HCT116 (cell line): ENCODE measurements at regions not wholly inside any gene's neighbourhood (a gene's known extent, or its start where the extent isn't known, plus 50 kb on each side); places are given as distances from the start of the nearest gene placed in this dataset.
A peak's percentile ranks its signal among the peaks of the same experiment; 100 is the strongest.

Source experiments
- ATAC-seq: fragments of 200-7000 bp; cut with Tn5 transposase; 2 replicates; pipeline ENCODE4 v1.9.1; 2020; ENCODE audit warnings: mild to moderate bottlenecking, moderate library complexity
- BruUV-seq: library from RNA; stranded (reverse); fragments of 400-500 nt; replicated peaks from 2 replicates; lab custom pipeline; 2021; lab: Mats Ljungman, UMichigan
- CTCF ChIA-PET: fragments of 300-600 bp; sonication (Branson Sonifier 250); formaldehyde crosslinking; loops from one replicate; lab custom pipeline; 2021; ENCODE audit warnings: antibody characterized with exemption; lab: Charles Lee
- POLR2A ChIA-PET: fragments of 300-600, 350-600 bp; sonication (Branson Sonifier 250); formaldehyde crosslinking; loops from one replicate; lab custom pipeline; 2021; ENCODE audit warnings: antibody characterized with exemption; lab: Charles Lee
- RAD21 ChIA-PET, 2 experiments: fragments of 300-600 bp; sonication (Branson Sonifier 250); formaldehyde crosslinking; loops; one replicate each; lab custom pipeline; 2023; ENCODE audit warnings: low total read pairs in 2 of 2; ENCODE audit not compliant: uncharacterized antibody in 2 of 2, unreplicated experiment in 2 of 2, low non-redundant PET in 1 of 2; lab: Charles Lee
- DNase-seq: peaks from one replicate; pipeline ENCODE4 v3.0.0-alpha.2; 2010; ENCODE audit warnings: low read depth, low spot score
- H2AFZ ChIP-seq: fragments of 200-600 bp; shearing (Covaris generic), sonication (generic); 2 replicates; pipeline ENCODE4 v1.6.1; 2017; ENCODE audit warnings: low read depth, mixed run types, mixed read lengths, antibody characterized with exemption, low read length; ENCODE audit not compliant: poor library complexity, severe bottlenecking
- H3K27ac ChIP-seq: 2 replicates; pipeline ENCODE4 v1.5.1; 2012; ENCODE audit warnings: low read depth, low read length
- H3K27me3 ChIP-seq: fragments of 200-600 bp; sonication (generic); 2 replicates; pipeline ENCODE4 v1.6.1; 2016; ENCODE audit warnings: mixed run types, low read length, mixed read lengths; ENCODE audit not compliant: insufficient read depth
- H3K36me3 ChIP-seq, 2 experiments: fragments of 200-500 bp in 1 of 2; fragments of 200-600 bp in 1 of 2; sonication (Bioruptor generic) in 1 of 2; sonication (generic) in 1 of 2; 2 replicates each; pipeline versions ENCODE4 v1.5.1 to v1.6.1; 2014 to 2016; ENCODE audit warnings: low read length in 2 of 2, inconsistent platforms in 1 of 2, mixed read lengths in 1 of 2, mixed run types in 1 of 2; ENCODE audit not compliant: insufficient read depth in 2 of 2, control insufficient read depth in 1 of 2
- H3K4me1 ChIP-seq, 2 experiments: fragments of 200-600 bp in 1 of 2; sonication (generic) in 1 of 2; 2 replicates each; pipeline versions ENCODE4 v1.5.1 to v1.6.1; 2012 to 2017; ENCODE audit warnings: low read length in 2 of 2, inconsistent platforms in 1 of 2, mild to moderate bottlenecking in 1 of 2, mixed read lengths in 1 of 2, mixed run types in 1 of 2, moderate library complexity in 1 of 2; ENCODE audit not compliant: insufficient read depth in 2 of 2, control insufficient read depth in 1 of 2
- H3K4me2 ChIP-seq: fragments of 200-600 bp; sonication (generic); 2 replicates; pipeline ENCODE4 v1.6.1; 2017; ENCODE audit warnings: mixed run types, low read length, mixed read lengths
- H3K4me3 ChIP-seq, 2 experiments: fragments of 200-600 bp in 1 of 2; sonication (generic) in 1 of 2; replicated peaks in 1 of 2; 2 replicates each; pipeline ENCODE4 v1.5.1; 2011 to 2016; ENCODE audit warnings: low read length in 2 of 2, control low read depth in 1 of 2, low read depth in 1 of 2, mild to moderate bottlenecking in 1 of 2, mixed read lengths in 1 of 2, mixed run types in 1 of 2
- H3K79me2 ChIP-seq: fragments of 200-600 bp; sonication (generic); 2 replicates; pipeline ENCODE4 v1.6.1; 2017; ENCODE audit warnings: mild to moderate bottlenecking, mixed run types, low read length, moderate library complexity, mixed read lengths; ENCODE audit not compliant: insufficient read depth
- H3K9ac ChIP-seq: fragments of 200-600 bp; sonication (generic); 2 replicates; pipeline ENCODE4 v1.6.1; 2016; ENCODE audit warnings: low read length, mixed read lengths
- H3K9me2 ChIP-seq: fragments of 200-600 bp; sonication (generic), shearing (Covaris generic); 2 replicates; pipeline ENCODE4 v1.6.1; 2017; ENCODE audit warnings: mixed run types, mild to moderate bottlenecking, moderate library complexity; ENCODE audit not compliant: insufficient read depth
- H3K9me3 ChIP-seq, 2 experiments: fragments of 200-500 bp in 1 of 2; fragments of 200-600 bp in 1 of 2; sonication (Bioruptor generic) in 1 of 2; sonication (generic) in 1 of 2; 2 replicates each; pipeline ENCODE4 v1.6.1; 2014 to 2017; ENCODE audit warnings: low read length in 2 of 2, mixed read lengths in 2 of 2, inconsistent platforms in 1 of 2, low read depth in 1 of 2, mild to moderate bottlenecking in 1 of 2, mixed run types in 1 of 2, moderate library complexity in 1 of 2; ENCODE audit not compliant: control insufficient read depth in 1 of 2, insufficient read depth in 1 of 2
- H4K20me1 ChIP-seq: fragments of 200-600 bp; sonication (generic), shearing (Covaris generic); 2 replicates; pipeline ENCODE4 v1.6.1; 2017; ENCODE audit warnings: mixed run types, mild to moderate bottlenecking, moderate library complexity; ENCODE audit not compliant: insufficient read depth
- CBX3 ChIP-seq: IDR thresholded peaks from 2 replicates; pipeline ENCODE4 v1.6.1; 2012; ENCODE audit warnings: low read depth
- EZH2 ChIP-seq: fragments of 200-600 bp; sonication (generic); IDR thresholded peaks from 2 replicates; pipeline ENCODE4 v1.6.1; 2017; ENCODE audit warnings: antibody characterized with exemption, mixed run types
- JUND ChIP-seq: IDR thresholded peaks from 2 replicates; pipeline ENCODE4 v1.6.1; 2012
- RAD21 ChIP-seq: IDR thresholded peaks from 2 replicates; pipeline ENCODE4 v1.6.1; 2012; ENCODE audit warnings: low read depth, mild to moderate bottlenecking
- SRF ChIP-seq: IDR thresholded peaks from 2 replicates; pipeline ENCODE4 v1.6.1; 2012; ENCODE audit warnings: low read depth
- TCF7L2 ChIP-seq: IDR thresholded peaks from 2 replicates; pipeline ENCODE4 v1.7.0; 2011; ENCODE audit warnings: borderline replicate concordance, inconsistent platforms; ENCODE audit not compliant: insufficient read depth, insufficient read length; ENCODE audit errors: extremely low read depth
- intact Hi-C: fragments of 100-400 bp; cut with micrococcal nuclease; formaldehyde crosslinking; loops from 2 replicates; pipeline ENCODE4 v1.10.0; 2022
- TF ChIP-seq, protein P1 (sequence below): IDR thresholded peaks from 2 replicates; pipeline ENCODE4 v1.6.1; 2012; ENCODE audit warnings: low read depth
- TF ChIP-seq, protein P2 (sequence below), 3 experiments: fragments of 200-600 bp in 1 of 3; sonication (generic) in 1 of 3; IDR thresholded peaks in 2 of 3; conservative IDR thresholded peaks in 1 of 3; 2 replicates each; pipeline ENCODE4 v1.5.1; 2012 to 2017; ENCODE audit warnings: low read depth in 2 of 3, low read length in 2 of 3, antibody characterized with exemption in 1 of 3, borderline replicate concordance in 1 of 3, control low read depth in 1 of 3, mild to moderate bottlenecking in 1 of 3, mixed read lengths in 1 of 3, mixed run types in 1 of 3, moderate library complexity in 1 of 3; ENCODE audit not compliant: insufficient read depth in 1 of 3

- intact Hi-C loops: loop anchor here (5.0 kb wide), 1 partner anchor 520 kb away; no protein-coding TSS in a partner anchor
- Histone ChIP-seq H3K4me1 (no peaks in the 10 kb centered on the region), H3K79me2 (no peaks in the 10 kb centered on the region), H3K4me2 (no peak overlapping the region), H3K27me3 (no peaks in the 10 kb centered on the region), H2AFZ (no peak overlapping the region), H3K36me3 (no peaks in the 10 kb centered on the region), H3K4me3 (no peak overlapping the region), H4K20me1 (no peaks in the 10 kb centered on the region), H3K9me2 (no peaks in the 10 kb centered on the region), H3K27ac (no peak overlapping the region), H3K9ac (no peak overlapping the region), H3K9me3 (no peaks in the 10 kb centered on the region)
- RAD21 ChIA-PET: no interaction called here
- CTCF ChIA-PET: interaction anchor here (1.0 to 5.4 kb wide), 2 partner anchors 111 to 208 kb away, joined by 3 to 133 read pairs; no protein-coding TSS in a partner anchor
- no TSS peak for BruUV-seq
- POLR2A ChIA-PET: no interaction called here
- TF ChIP-seq, protein P1, sequence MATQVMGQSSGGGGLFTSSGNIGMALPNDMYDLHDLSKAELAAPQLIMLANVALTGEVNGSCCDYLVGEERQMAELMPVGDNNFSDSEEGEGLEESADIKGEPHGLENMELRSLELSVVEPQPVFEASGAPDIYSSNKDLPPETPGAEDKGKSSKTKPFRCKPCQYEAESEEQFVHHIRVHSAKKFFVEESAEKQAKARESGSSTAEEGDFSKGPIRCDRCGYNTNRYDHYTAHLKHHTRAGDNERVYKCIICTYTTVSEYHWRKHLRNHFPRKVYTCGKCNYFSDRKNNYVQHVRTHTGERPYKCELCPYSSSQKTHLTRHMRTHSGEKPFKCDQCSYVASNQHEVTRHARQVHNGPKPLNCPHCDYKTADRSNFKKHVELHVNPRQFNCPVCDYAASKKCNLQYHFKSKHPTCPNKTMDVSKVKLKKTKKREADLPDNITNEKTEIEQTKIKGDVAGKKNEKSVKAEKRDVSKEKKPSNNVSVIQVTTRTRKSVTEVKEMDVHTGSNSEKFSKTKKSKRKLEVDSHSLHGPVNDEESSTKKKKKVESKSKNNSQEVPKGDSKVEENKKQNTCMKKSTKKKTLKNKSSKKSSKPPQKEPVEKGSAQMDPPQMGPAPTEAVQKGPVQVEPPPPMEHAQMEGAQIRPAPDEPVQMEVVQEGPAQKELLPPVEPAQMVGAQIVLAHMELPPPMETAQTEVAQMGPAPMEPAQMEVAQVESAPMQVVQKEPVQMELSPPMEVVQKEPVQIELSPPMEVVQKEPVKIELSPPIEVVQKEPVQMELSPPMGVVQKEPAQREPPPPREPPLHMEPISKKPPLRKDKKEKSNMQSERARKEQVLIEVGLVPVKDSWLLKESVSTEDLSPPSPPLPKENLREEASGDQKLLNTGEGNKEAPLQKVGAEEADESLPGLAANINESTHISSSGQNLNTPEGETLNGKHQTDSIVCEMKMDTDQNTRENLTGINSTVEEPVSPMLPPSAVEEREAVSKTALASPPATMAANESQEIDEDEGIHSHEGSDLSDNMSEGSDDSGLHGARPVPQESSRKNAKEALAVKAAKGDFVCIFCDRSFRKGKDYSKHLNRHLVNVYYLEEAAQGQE: no peak
- TF ChIP-seq TCF7L2: no peak
- TF ChIP-seq EZH2: no peak
- no peak for TF ChIP-seq SRF
- no peak for TF ChIP-seq JUND
- ATAC-seq (no peak), DNase-seq (no peak)
Observed at GRCh38 chr15:57862761-57863160, 156.2 kb downstream of the POLR2M start.

DNA sequence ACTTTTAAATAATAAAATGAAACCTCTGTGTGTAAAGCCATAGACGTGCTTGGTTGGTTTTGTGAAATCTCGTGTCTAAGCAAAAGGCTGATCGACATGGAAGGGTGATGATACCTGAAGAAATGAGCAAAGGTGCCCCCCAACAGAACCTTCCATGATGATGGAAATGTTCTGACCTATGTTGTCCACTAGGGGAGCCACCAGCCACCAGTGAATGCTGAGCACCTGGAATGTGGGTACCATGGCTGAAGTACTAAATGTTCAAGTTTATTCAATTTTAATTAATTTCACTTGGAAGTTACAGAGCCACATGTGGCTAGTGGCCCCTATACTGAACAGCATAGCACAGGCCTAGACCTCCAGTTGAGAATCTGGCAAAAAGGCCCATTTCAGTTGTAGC lies 158.8 kb downstream of the POLR2M start:
- no peaks in the 10 kb centered on the region for H4K20me1 ChIP-seq
- H3K4me3 ChIP-seq: no peak overlapping the region
- no peaks in the 10 kb centered on the region for H3K36me3 ChIP-seq
- POLR2A ChIA-PET: no interaction called here
- H3K27me3 ChIP-seq: no peaks in the 10 kb centered on the region
- no peaks in the 10 kb centered on the region for H3K9me2 ChIP-seq
- peak overlapping the region; percentile 89 for H2AFZ ChIP-seq
- CTCF ChIA-PET: interaction anchor here (1.0 to 8.0 kb wide), 6 partner anchors 15 to 212 kb away, joined by 4 to 66 read pairs (median 6); no protein-coding TSS in a partner anchor
- intact Hi-C loops: no loop called here
- H3K79me2 ChIP-seq: no peaks in the 10 kb centered on the region
- H3K4me2 ChIP-seq: no peak overlapping the region
- RAD21 ChIA-PET: no interaction called here
- no peak overlapping the region for H3K9ac ChIP-seq
- H3K27ac ChIP-seq: no peak overlapping the region
- H3K4me1 ChIP-seq: no peaks in the 10 kb centered on the region
- peak; percentile 24 for TF ChIP-seq RAD21
- no peak for TF ChIP-seq EZH2
- no peak for TF ChIP-seq CBX3
- TF ChIP-seq, protein P2, sequence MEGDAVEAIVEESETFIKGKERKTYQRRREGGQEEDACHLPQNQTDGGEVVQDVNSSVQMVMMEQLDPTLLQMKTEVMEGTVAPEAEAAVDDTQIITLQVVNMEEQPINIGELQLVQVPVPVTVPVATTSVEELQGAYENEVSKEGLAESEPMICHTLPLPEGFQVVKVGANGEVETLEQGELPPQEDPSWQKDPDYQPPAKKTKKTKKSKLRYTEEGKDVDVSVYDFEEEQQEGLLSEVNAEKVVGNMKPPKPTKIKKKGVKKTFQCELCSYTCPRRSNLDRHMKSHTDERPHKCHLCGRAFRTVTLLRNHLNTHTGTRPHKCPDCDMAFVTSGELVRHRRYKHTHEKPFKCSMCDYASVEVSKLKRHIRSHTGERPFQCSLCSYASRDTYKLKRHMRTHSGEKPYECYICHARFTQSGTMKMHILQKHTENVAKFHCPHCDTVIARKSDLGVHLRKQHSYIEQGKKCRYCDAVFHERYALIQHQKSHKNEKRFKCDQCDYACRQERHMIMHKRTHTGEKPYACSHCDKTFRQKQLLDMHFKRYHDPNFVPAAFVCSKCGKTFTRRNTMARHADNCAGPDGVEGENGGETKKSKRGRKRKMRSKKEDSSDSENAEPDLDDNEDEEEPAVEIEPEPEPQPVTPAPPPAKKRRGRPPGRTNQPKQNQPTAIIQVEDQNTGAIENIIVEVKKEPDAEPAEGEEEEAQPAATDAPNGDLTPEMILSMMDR (IDR thresholded peaks at IDR 0.05 in 2 of 3, conservative IDR thresholded peaks at IDR 0.05 in 1 of 3; ENCODE audit: borderline replicate concordance in 1 of 3, insufficient read depth in 1 of 3, low read depth in 2 of 3, low read length in 2 of 3): peak; percentile 11 to 73 (median 67); a peak in 5 of 6 replicates
- BruUV-seq: no TSS peak
- no peak for DNase-seq
- ATAC-seq: peak; percentile 59; the same call in 1 of the 2 replicates
- H3K9me3 ChIP-seq: no peaks in the 10 kb centered on the region
